GM18508 (cell line): ENCODE measurements at regions not wholly inside any gene's neighbourhood (a gene's known extent, or its start where the extent isn't known, plus 50 kb on each side); places are given as distances from the start of the nearest gene placed in this dataset.
"Not testable (repeated sequence)": the region's sequence is repeated elsewhere in the genome, so short reads cannot be mapped to it uniquely, and the experiment has no call there.

Experiments used
- ATAC-seq: cut with Tn5 transposase; IDR thresholded peaks from one replicate; pipeline ENCODE4 v1.9.1; 2021; ENCODE audit warnings: moderate number of reproducible peaks; ENCODE audit not compliant: insufficient read depth, unreplicated experiment

GRCh38 chr1:83488105-83488504 lies 510.8 kb downstream of the TTLL7 start:
- ATAC-seq: peak; percentile 94

GRCh38 chr1:83487460-83487859 lies 511.5 kb downstream of the TTLL7 start:
- ATAC-seq: peak; percentile 15

- peak; percentile 14 for ATAC-seq
These were observed 513.5 kb downstream of the TTLL7 start for GRCh38 chr1:83485314-83486019.

- not testable (repeated sequence) for ATAC-seq
These were observed 517.6 kb downstream of the TTLL7 start for GRCh38 chr1:83481284-83481683.

- not testable (repeated sequence) for ATAC-seq
These were observed 519.2 kb downstream of the TTLL7 start for GRCh38 chr1:83479591-83480239.

DNA sequence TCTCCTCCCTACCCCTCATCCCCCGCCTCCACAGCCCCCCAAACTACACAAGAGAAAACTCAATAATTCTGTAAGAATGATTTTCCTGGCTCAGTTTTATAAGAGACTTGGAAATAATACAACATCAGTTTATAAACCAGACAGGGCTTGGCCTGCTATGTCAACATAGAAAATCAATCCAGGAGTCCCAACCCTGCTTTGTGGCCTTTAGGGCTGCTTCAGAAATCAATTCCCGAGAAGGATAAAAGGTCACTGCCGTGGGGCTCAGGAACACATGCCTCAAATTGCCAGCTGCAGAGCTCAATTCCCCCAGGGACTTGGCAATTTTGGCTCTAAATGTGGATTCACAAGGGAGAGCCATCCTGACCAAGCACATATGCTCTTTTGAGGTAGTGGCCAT lies 520.8 kb downstream of the TTLL7 start:
- ATAC-seq: not testable (repeated sequence)

DNA sequence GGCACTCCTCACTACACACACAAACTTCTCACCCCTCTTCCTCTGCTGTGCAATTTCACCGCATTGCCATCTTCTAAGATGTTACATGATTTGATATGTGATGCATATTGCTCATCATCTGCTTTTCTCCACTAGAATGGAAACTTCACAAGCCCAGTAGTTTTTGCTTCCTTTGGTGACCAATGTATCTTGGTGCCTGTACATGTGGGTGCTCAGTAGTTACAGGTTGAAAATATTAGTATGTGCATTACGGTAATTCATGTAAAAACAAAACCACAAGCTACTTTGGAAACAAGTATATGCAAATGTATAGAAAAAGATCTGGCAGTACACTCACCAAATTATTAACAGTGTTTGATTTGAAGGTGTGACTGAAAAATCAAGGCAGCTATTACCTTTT lies 522.4 kb downstream of the TTLL7 start:
- peak; percentile 65 for ATAC-seq

- ATAC-seq: not testable (repeated sequence)
These were observed 524.0 kb downstream of the TTLL7 start for GRCh38 chr1:83474946-83475345.

GRCh38 chr1:83473986-83474385 lies 524.9 kb downstream of the TTLL7 start:
- ATAC-seq: not testable (repeated sequence)

DNA sequence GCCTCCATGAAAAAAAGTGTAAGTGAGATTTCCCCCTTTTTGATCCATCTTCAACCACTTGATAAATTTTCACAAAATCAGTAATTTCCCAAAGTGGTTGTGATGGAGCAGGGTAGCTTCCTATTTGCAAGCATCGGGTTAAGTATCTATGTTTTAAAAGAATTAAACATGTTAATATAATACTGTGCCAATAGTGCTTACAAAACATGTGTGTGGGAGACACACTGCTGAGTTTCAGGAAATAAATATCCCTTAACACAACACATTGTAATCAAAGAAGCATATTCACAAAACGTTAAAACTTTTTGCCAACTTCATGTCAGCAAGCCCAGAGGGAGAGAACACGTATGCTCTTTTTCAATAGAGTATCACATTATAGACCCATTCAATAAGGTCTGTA lies 526.9 kb downstream of the TTLL7 start:
- not testable (repeated sequence) for ATAC-seq

DNA sequence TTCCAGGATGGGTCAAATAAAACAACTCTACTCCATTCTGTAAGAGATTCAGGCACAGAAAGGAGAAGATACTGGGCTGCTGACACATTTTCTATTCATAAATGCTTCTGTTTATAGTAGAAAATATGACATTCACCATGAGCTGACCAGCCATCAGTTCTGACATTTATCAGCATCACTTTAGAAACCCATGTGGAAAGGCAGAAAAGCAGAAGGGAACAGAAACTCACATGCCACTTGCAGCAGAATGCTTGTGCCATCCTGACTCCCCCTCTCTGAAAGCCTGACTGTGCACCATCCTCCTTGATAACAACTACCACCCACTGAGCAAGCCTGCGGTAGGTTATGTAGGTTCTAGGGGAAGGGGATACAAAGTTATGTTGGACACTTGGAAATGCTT lies 527.7 kb downstream of the TTLL7 start:
- peak; percentile 53 for ATAC-seq

DNA sequence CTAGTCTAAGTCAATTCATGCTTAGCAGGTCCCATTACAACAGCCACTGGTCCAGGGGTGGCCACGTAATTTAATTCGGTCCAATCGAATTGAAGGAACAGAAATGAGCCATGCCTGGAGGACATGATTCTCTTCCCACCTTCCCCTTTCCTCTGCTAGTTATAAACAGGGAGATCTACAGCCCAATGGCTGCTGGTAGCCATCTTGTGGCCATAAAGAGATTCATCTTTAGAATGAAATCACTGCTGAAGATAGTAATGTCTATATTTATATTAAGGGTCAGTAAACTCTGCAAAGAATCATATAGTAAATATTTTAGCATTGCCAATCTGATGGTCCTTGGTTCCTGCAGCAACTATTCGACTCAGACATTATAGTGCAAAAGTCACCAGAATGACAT lies 530.6 kb downstream of the TTLL7 start:
- ATAC-seq: not testable (repeated sequence)

- not testable (repeated sequence) for ATAC-seq
These were observed 541.1 kb downstream of the TTLL7 start for GRCh38 chr1:83457735-83458248.

GRCh38 chr1:83457281-83457680 lies 541.7 kb downstream of the TTLL7 start:
- ATAC-seq: not testable (repeated sequence)

- ATAC-seq: not testable (repeated sequence)
These were observed 543.2 kb downstream of the TTLL7 start for GRCh38 chr1:83455753-83456152.

DNA sequence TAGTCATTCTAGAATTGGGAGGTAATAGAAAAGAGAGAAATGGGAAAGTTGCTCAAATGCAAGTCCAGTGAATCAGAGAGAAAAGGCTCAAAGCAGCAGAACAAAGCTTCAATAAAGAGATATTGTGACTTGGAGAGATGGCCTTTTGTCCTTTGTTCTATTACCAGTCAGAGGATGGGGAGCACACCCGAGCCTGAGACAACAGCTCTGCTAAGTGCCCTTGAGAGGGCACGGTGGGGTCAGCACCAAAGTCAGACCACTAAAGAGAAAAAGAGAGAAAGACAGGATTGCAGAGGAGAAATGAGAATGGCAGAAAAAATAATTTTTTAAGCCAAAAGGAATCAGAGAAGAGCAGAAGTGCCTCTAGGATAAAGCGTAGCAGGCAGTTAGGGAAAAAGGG lies 553.1 kb downstream of the TTLL7 start:
- ATAC-seq: not testable (repeated sequence)

DNA sequence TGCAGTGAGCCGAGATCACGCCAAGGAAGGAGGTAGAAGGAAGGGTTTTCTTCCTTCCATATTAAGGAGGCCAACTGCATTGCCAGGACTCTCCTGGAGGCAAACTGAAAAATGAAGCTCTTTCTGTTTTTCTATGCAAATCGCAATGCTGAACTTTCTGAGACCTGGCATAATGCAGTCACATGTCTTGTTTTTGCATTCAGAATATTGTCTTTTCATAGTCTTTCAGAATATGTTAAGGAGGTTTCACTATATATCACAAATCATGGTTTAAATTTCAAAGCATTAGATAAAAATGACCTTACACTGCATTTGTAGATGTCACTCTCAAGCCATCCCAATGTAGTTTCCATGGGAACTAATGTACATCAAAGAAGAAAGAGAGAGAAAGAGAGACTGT lies 556.5 kb downstream of the TTLL7 start:
- ATAC-seq: not testable (repeated sequence)

DNA sequence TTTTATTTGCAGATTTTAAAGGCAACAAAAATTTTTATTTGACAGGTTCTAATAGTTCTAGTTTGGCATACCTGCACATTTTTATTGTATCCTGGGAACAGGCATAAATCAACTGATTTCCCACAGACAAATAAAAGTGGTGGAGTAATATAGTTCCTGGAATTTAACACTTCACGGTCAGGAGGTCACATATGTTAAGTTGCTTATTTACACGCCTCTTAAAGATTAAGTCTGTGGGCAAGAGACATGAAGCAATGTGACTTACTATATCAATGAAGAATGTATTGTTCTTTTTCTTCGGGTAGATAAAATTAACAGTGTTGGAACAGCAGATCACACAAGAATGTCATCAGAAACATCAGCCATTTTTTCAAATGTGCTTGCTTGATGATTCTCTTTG lies 558.3 kb downstream of the TTLL7 start:
- not testable (repeated sequence) for ATAC-seq

GRCh38 chr1:83440021-83440420 lies 558.9 kb downstream of the TTLL7 start:
- not testable (repeated sequence) for ATAC-seq

DNA sequence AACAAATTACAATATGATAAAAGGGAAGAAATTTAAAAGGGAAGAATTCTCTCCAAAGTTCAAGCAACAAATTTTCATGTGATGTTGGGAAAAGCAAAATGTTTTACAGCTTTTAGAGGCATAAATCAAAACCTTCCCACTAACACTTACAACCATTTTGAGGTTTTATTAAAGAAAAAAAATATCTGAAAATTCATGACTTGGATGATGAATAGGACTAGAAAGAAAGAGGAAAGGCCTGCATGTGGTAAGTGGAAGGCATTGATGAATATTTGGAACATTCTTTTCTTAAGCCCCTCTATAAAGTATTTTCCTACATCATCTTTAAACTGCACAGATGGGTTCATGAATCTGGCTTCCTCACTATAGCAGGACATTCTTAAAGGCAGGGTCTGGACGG lies 560.6 kb downstream of the TTLL7 start:
- ATAC-seq: not testable (repeated sequence)

DNA sequence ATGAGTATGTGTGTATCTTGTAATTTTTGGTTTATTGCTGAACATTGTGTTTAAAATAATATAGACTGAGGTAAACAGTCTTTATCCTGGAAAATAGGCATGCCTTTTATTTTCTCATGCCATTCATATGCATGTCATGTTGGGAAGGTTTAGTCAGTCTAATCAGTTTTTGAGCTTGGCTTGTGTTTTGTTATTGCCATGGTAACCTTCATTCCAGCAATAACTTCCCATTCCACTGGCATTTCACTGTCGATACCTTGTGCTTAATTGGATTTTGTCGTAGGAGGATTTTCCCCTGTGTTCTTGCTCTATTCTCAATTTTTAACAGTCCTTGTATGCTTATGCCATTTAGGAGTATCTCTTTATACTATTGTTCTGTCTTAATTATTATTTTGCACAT lies 563.6 kb downstream of the TTLL7 start:
- not testable (repeated sequence) for ATAC-seq

DNA sequence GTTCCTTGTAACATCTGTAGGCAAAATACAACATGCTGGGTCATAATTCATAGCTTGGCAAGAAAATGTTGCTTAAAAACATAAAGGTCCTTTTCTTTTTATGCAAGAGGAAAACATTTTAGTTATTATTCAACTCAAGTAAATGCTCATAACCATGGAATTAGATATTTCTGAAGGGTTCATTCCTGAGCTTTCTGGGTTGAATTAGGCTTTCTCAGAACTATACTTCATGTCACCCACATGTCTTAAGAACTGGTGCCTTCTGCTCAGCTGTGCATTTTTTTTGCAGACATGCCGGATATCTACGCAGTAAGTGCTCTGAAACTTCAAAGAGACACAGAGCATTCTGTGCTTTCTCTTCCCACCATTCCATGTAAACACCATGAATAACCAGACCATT lies 571.4 kb downstream of the TTLL7 start:
- not testable (repeated sequence) for ATAC-seq
